HG02763 (cell line): ENCODE measurements at regions not wholly inside any gene's neighbourhood (a gene's known extent, or its start where the extent isn't known, plus 50 kb on each side); places are given as distances from the start of the nearest gene placed in this dataset.
A peak's percentile ranks its signal among the peaks of the same experiment; 100 is the strongest.

ENCODE experiments used
- ATAC-seq: cut with Tn5 transposase; IDR thresholded peaks from one replicate; pipeline ENCODE4 v1.9.1; 2021; ENCODE audit warnings: mild to moderate bottlenecking, moderate library complexity; ENCODE audit not compliant: unreplicated experiment

GRCh38 chr1:244339073-244339692 is 112.5 kb downstream of the ADSS2 start:
- no peak for ATAC-seq

DNA sequence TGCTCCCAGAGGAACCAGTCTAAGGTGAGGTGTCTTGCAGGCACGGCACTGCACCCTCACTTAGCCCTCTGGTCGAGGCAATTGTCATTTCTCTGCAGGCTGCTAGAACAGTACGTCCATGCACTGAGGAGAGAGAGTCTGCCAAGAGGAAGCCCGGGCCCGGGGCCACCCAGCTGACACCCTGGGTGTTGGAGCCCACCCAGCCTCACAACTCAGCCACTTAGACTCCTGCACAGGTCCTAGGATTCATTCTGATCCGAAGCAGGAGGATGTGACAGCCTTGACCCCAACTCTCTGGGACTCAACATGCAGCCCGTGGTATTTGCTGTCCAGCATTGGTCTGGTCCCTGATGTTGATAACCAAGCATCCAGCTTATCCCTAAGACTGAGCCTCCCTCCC is 111.9 kb downstream of the ADSS2 start:
- ATAC-seq: no peak

DNA sequence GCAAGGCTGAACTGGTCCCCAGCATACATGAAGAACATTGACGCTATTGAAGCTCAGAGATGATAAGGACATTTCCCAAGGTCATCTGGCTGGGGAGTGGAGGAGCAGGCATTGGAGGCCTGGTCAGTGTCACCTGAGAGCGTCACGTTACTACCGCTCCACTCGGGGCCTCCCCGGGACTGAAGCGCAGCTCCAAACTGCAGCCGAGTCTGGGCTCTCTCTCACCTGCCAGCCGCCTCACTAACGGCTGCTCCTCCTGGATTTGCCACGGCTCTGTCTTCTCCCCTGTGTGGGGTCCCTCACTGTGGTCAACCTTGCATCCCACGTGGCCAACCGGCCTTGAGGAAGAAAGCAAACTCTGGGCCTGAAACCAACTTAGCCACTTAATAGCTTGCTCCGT is 111.3 kb downstream of the ADSS2 start:
- ATAC-seq: no peak

GRCh38 chr1:244341455-244342450 is 110.0 kb downstream of the ADSS2 start:
- ATAC-seq: no peak

DNA sequence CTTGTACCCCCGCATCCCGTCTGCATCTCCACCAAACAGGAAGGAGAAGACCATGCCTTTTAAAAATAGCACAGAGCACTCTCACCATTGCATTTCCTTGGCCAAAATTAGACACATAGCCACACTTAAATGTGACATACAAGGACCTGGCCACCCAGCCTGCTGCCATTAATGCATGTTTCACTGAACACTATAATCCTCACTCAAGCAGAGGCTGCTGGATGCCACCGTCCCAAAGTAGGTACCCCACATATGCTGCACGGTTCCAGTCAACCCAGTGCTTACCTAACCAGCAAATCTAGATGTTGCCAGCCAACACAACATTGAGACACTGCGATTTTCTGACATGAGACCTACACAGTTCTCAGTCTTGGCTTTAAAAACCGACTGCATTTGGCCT is 107.7 kb downstream of the ADSS2 start:
- ATAC-seq: no peak

GRCh38 chr1:244346972-244347618 is 104.6 kb downstream of the ADSS2 start:
- no peak for ATAC-seq

- ATAC-seq: no peak
Observed at GRCh38 chr1:244347942-244348341, 103.8 kb downstream of the ADSS2 start.

DNA sequence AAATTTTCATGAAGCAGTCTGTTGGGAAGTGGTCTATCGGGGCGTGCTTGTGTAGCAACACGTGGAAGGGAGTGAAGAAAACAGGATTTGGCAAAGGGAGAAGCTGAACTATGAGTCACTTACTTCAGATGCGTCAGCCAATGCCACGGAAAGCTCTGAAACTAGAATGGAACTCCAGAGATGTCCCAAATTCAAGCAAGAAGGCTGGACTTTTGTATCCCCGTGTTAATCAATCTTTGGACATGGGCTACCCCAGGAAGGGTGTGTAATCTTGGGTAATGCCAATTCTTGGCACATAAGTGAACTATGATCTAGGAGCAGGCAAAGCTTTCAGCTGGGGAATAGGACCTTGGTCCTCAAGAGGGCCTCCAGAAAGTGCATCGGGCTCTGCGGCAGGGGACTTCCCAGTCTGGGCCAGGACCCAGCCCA is 102.6 kb downstream of the ADSS2 start:
- ATAC-seq: no peak

GRCh38 chr1:244349581-244350001 is 102.1 kb downstream of the ADSS2 start:
- no peak for ATAC-seq

DNA sequence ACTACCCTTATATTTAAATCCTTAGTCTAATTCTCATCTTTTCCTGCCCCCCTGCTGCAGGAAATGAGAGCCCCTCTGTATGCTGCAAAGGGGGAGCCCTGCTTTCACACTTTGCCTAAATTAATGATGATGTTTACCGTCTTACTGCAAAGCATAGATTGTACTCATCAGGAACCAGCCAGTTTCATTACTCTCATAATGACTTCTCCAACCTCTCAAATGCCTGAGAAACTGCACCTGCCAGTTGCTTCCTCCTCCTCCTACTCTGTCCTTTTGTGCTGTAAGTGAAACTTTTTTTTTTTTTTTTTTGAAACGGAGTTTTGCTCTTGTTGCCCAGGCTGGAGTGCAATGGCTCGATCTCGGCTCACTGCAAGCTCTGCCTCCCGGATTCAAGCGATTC is 101.7 kb downstream of the ADSS2 start:
- ATAC-seq: peak; percentile 79

- ATAC-seq: no peak
Observed at GRCh38 chr1:244352156-244352830, 99.4 kb downstream of the ADSS2 start.

DNA sequence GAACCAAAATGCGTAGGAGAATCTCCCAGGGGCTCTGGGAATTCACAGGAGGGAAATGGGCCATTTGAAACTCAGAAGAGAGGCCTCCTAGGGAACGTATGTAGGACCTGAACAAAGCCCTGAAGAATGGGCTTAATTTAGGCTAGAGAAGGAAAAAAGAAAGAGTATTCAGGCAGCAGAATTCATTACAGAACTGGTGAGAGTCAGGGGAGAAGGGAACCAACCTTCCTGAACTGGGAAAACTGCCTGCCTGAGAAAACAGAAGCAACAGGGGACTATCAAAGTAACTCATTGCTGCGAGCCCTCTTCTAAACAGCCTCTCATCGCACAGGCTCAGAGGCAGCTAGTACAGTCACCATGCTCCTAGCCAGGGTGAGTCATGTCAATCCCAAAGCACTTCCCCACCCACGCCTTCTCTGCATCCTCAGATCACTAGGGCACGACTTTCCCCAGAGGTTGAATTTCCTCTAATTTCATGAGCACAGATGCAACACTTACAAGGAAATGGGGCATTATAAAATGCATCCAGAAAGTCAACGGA is 98.1 kb downstream of the ADSS2 start:
- ATAC-seq: peak; percentile 69

DNA sequence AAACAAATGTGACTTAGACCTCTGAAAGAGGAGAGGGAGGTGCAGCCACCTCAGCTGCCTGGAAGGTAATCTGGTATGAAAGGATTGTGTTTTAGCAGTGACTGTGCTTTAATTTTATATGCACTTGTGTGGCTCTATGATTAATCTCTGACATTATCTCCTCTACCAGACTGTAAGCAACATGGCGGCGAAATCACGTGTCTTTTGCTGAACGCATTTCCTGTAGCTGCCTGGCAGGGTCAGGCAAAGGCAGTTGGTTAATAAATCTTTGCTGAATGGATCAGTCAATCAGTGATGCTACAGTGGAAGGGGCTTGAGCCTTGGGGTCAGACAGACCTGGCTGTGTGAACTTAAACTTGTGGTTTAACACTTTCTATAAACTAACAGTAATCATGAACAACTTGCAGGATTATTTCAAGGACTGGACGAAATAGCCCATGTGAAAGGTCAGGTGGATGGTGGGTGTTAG is 96.9 kb downstream of the ADSS2 start:
- ATAC-seq: no peak

- no peak for ATAC-seq
Observed at GRCh38 chr1:244356376-244356775, 95.3 kb downstream of the ADSS2 start.
